Memory B cell (primary cell): ENCODE measurements at regions not wholly inside any gene's neighbourhood (a gene's known extent, or its start where the extent isn't known, plus 50 kb on each side); places are given as distances from the start of the nearest gene placed in this dataset.

ENCODE experiments used
- ATAC-seq: fragments of 150-1000 bp; cut with Tn5 transposase; 2 replicates; pipeline ENCODE4 v1.10.0; 2021; ENCODE audit warnings: low read depth, mild to moderate bottlenecking, moderate library complexity
- DNase-seq, 2 donors: peaks; one replicate each; pipeline ENCODE4 v3.0.0; 2022; ENCODE audit warnings: low spot score in 2 of 2
- H3K27ac Mint-ChIP-seq: one replicate; pipeline ENCODE4 v1.8.0; 2022; ENCODE audit warnings: mild to moderate bottlenecking, moderate library complexity, mixed read lengths
- H3K27me3 Mint-ChIP-seq: one replicate; pipeline ENCODE4 v1.8.0; 2022; ENCODE audit warnings: mixed read lengths
- H3K36me3 Mint-ChIP-seq: one replicate; pipeline ENCODE4 v1.8.0; 2022; ENCODE audit warnings: mild to moderate bottlenecking, mixed read lengths
- H3K4me1 Mint-ChIP-seq: one replicate; pipeline ENCODE4 v1.8.0; 2022; ENCODE audit warnings: mixed read lengths
- H3K4me3 Mint-ChIP-seq: one replicate; pipeline ENCODE4 v1.8.0; 2022; ENCODE audit warnings: mild to moderate bottlenecking, moderate library complexity, mixed read lengths
- H3K9me3 Mint-ChIP-seq: one replicate; pipeline ENCODE4 v1.8.0; 2022; ENCODE audit warnings: mixed read lengths

- no peak for DNase-seq
- H3K36me3 Mint-ChIP-seq, result no peaks in the 10 kb centered on the region
- no peak for ATAC-seq
- H3K4me3 Mint-ChIP-seq, result no peak overlapping the region
- H3K4me1 Mint-ChIP-seq, result no peaks in the 10 kb centered on the region
- no peak overlapping the region for H3K27ac Mint-ChIP-seq
- H3K27me3 Mint-ChIP-seq, result no peaks in the 10 kb centered on the region
- peaks cover 2% of the 10 kb centered on the region for H3K9me3 Mint-ChIP-seq
Observed at GRCh38 chr2:107363806-107364205, 462.9 kb upstream of the RGPD4 start.

GRCh38 chr2:107364361-107364950 lies 462.2 kb upstream of the RGPD4 start:
- Mint-ChIP-seq H3K36me3 (no peaks in the 10 kb centered on the region), H3K4me3 (no peak overlapping the region), H3K27ac (no peak overlapping the region), H3K9me3 (peaks cover 5% of the 10 kb centered on the region), H3K4me1 (no peaks in the 10 kb centered on the region), H3K27me3 (no peaks in the 10 kb centered on the region)
- DNase-seq (no peak), ATAC-seq (no peak)

GRCh38 chr2:107374249-107374648 lies 452.4 kb upstream of the RGPD4 start:
- H3K4me1 Mint-ChIP-seq, result no peaks in the 10 kb centered on the region
- H3K9me3 Mint-ChIP-seq, result peaks cover 7% of the 10 kb centered on the region
- no peaks in the 10 kb centered on the region for H3K27me3 Mint-ChIP-seq
- DNase-seq (no peak), ATAC-seq (no peak)
- no peak overlapping the region for H3K27ac Mint-ChIP-seq
- no peak overlapping the region for H3K4me3 Mint-ChIP-seq
- H3K36me3 Mint-ChIP-seq, result no peaks in the 10 kb centered on the region

GRCh38 chr2:107376909-107377308 lies 449.8 kb upstream of the RGPD4 start:
- no peak for DNase-seq
- Mint-ChIP-seq H3K27me3 (no peaks in the 10 kb centered on the region), H3K36me3 (no peaks in the 10 kb centered on the region), H3K9me3 (no peaks in the 10 kb centered on the region), H3K27ac (no peak overlapping the region), H3K4me3 (no peak overlapping the region), H3K4me1 (no peaks in the 10 kb centered on the region)
- no peak for ATAC-seq

- Mint-ChIP-seq H3K9me3 (peaks cover 2% of the 10 kb centered on the region), H3K4me3 (no peak overlapping the region), H3K4me1 (no peaks in the 10 kb centered on the region), H3K36me3 (no peaks in the 10 kb centered on the region), H3K27me3 (no peaks in the 10 kb centered on the region), H3K27ac (no peak overlapping the region)
- no peak for ATAC-seq
- no peak for DNase-seq
Observed at GRCh38 chr2:107380912-107381311, 445.8 kb upstream of the RGPD4 start.

- no peak overlapping the region for H3K4me3 Mint-ChIP-seq
- no peak overlapping the region for H3K27ac Mint-ChIP-seq
- H3K4me1 Mint-ChIP-seq, result no peaks in the 10 kb centered on the region
- DNase-seq (no peak), ATAC-seq (no peak)
- H3K9me3 Mint-ChIP-seq, result peaks cover 8% of the 10 kb centered on the region
- H3K36me3 Mint-ChIP-seq, result no peaks in the 10 kb centered on the region
- no peaks in the 10 kb centered on the region for H3K27me3 Mint-ChIP-seq
Observed at GRCh38 chr2:107383691-107384090, 443.0 kb upstream of the RGPD4 start.

GRCh38 chr2:107384422-107384821 lies 442.3 kb upstream of the RGPD4 start:
- DNase-seq, result no peak
- Mint-ChIP-seq H3K9me3 (peaks cover 9% of the 10 kb centered on the region), H3K4me3 (no peak overlapping the region), H3K27ac (no peak overlapping the region), H3K36me3 (no peaks in the 10 kb centered on the region), H3K4me1 (no peaks in the 10 kb centered on the region), H3K27me3 (no peaks in the 10 kb centered on the region)
- no peak for ATAC-seq

GRCh38 chr2:107385921-107386320 lies 440.8 kb upstream of the RGPD4 start:
- Mint-ChIP-seq H3K4me3 (no peak overlapping the region), H3K27me3 (no peaks in the 10 kb centered on the region), H3K9me3 (peaks cover 9% of the 10 kb centered on the region), H3K27ac (no peak overlapping the region), H3K4me1 (no peaks in the 10 kb centered on the region), H3K36me3 (no peaks in the 10 kb centered on the region)
- DNase-seq, result no peak
- ATAC-seq, result no peak

GRCh38 chr2:107392241-107392704 lies 434.4 kb upstream of the RGPD4 start:
- peaks cover 6% of the 10 kb centered on the region for H3K9me3 Mint-ChIP-seq
- H3K27me3 Mint-ChIP-seq, result no peaks in the 10 kb centered on the region
- no peak overlapping the region for H3K27ac Mint-ChIP-seq
- DNase-seq (no peak), ATAC-seq (no peak)
- H3K36me3 Mint-ChIP-seq, result no peaks in the 10 kb centered on the region
- H3K4me3 Mint-ChIP-seq, result no peak overlapping the region
- no peaks in the 10 kb centered on the region for H3K4me1 Mint-ChIP-seq

GRCh38 chr2:107393516-107393915 lies 433.2 kb upstream of the RGPD4 start:
- Mint-ChIP-seq H3K27ac (no peak overlapping the region), H3K27me3 (no peaks in the 10 kb centered on the region), H3K36me3 (no peaks in the 10 kb centered on the region), H3K4me1 (no peaks in the 10 kb centered on the region), H3K4me3 (no peak overlapping the region), H3K9me3 (peaks cover 3% of the 10 kb centered on the region)
- ATAC-seq (no peak), DNase-seq (no peak)

GRCh38 chr2:107398683-107399082 lies 428.0 kb upstream of the RGPD4 start:
- H3K9me3 Mint-ChIP-seq, result peaks cover 3% of the 10 kb centered on the region
- no peak overlapping the region for H3K27ac Mint-ChIP-seq
- H3K27me3 Mint-ChIP-seq, result no peaks in the 10 kb centered on the region
- no peak for ATAC-seq
- no peaks in the 10 kb centered on the region for H3K36me3 Mint-ChIP-seq
- H3K4me3 Mint-ChIP-seq, result no peak overlapping the region
- DNase-seq, result no peak
- peaks cover 2% of the 10 kb centered on the region for H3K4me1 Mint-ChIP-seq

- ATAC-seq, result no peak
- Mint-ChIP-seq H3K4me3 (no peak overlapping the region), H3K4me1 (peaks cover 2% of the 10 kb centered on the region)
Observed at GRCh38 chr2:107402330-107402729, 424.4 kb upstream of the RGPD4 start.

GRCh38 chr2:107405261-107405660 lies 421.4 kb upstream of the RGPD4 start:
- H3K9me3 Mint-ChIP-seq, result peaks cover 1% of the 10 kb centered on the region
- ATAC-seq (no peak), DNase-seq (no peak)
- H3K4me1 Mint-ChIP-seq, result peaks cover 2% of the 10 kb centered on the region
- no peak overlapping the region for H3K27ac Mint-ChIP-seq
- H3K36me3 Mint-ChIP-seq, result no peaks in the 10 kb centered on the region
- H3K4me3 Mint-ChIP-seq, result no peak overlapping the region
- H3K27me3 Mint-ChIP-seq, result no peaks in the 10 kb centered on the region

More at GRCh38 chr2:107402330-107402729, 424.4 kb upstream of the RGPD4 start:
- Mint-ChIP-seq H3K27ac (no peak overlapping the region), H3K9me3 (peaks cover 3% of the 10 kb centered on the region), H3K36me3 (no peaks in the 10 kb centered on the region), H3K27me3 (no peaks in the 10 kb centered on the region)
- no peak for DNase-seq

- Mint-ChIP-seq H3K4me3 (no peak overlapping the region), H3K27me3 (no peaks in the 10 kb centered on the region), H3K4me1 (peaks cover 2% of the 10 kb centered on the region), H3K27ac (no peak overlapping the region), H3K9me3 (peaks cover 1% of the 10 kb centered on the region), H3K36me3 (no peaks in the 10 kb centered on the region)
- DNase-seq (no peak), ATAC-seq (no peak)
Observed at GRCh38 chr2:107407017-107407416, 419.7 kb upstream of the RGPD4 start.

- DNase-seq, result no peak
- Mint-ChIP-seq H3K27ac (no peak overlapping the region), H3K36me3 (no peaks in the 10 kb centered on the region), H3K27me3 (no peaks in the 10 kb centered on the region), H3K9me3 (no peaks in the 10 kb centered on the region), H3K4me3 (no peak overlapping the region), H3K4me1 (no peaks in the 10 kb centered on the region)
- no peak for ATAC-seq
Observed at GRCh38 chr2:107407974-107408373, 418.7 kb upstream of the RGPD4 start.
